AG08395 (cell line): ENCODE measurements at regions not wholly inside any gene's neighbourhood (a gene's known extent, or its start where the extent isn't known, plus 50 kb on each side); places are given as distances from the start of the nearest gene placed in this dataset.
"Not testable (repeated sequence)": the region's sequence is repeated elsewhere in the genome, so short reads cannot be mapped to it uniquely, and the experiment has no call there.

ENCODE experiments used
- DNase-seq: peaks from one replicate; pipeline ENCODE4 v3.0.0; 2012; ENCODE audit warnings: mixed read lengths, low spot score

DNA sequence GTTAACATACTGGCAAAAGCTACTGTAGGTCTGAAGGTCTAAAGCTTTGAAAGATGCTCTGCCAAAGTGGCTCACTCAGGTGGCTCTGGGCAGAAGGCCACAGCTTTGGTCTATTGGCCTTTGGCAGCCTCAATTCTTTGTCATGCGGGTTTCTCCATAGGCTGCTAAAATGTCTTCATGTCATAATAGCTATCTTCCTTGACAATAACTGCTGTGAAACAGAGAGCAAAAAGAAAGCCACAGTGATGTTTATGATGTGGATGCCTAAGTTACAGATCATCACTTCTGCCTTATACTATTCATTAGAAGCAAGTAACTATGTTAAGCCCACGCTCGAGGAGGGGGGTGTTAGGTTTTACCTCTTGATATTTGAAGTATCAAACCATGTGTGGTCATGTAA lies 906.1 kb upstream of the CDH9 start:
- no peak for DNase-seq

DNA sequence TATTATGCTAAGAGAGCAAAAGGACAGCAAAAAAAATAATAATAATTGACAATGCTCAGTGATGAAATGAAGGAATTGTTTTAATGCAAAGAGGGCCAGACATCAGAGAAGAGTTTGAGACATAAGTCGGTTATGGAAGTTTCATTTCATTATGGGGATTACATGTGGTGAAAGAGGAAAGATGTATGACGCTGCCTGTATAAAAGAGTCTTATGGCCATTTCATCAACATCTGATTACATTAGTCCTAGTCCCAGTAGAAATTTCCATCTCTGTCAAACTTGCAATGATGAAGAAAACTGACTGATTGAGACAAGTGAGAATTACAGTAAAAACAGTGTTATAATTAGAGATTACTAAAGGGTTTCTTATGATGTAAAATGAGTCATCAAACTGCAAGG lies 900.6 kb upstream of the CDH9 start:
- no peak for DNase-seq

DNA sequence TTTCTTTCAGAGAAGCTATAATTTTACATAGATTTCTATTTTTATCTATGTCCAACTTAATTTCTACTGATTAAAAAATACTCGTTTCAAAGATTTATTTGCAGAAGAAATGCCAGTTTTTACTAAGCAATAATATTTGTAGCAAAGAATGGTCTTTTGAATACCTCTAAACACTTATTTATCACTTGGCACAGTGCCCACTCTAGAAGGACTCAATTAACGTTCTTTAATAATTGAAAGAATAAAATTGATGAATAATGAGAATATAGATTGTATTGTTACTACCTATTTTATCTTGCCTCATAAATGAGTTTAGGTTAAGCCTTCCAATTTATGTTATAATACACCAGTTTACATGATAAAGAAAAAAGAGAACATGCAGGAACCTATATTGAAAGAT lies 889.7 kb upstream of the CDH9 start:
- DNase-seq, result no peak

DNA sequence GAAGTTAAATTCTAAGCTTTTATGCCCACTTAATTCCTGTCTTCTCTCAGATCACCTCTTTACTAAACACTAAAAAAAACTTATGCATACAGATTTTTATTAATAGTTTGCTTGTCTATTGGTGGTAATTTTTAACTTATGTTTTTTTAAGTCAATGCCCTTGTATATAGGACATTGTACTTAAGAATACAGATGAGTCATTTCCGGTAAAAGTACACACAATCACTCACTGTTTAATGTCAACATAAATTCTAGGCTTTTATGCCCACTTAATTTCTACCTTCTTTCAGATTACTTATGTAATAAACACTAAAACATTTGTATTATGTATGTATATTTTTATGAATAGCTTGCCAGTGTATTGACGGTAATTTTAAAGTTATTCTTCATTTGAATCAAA lies 872.8 kb upstream of the CDH9 start:
- DNase-seq, result no peak

DNA sequence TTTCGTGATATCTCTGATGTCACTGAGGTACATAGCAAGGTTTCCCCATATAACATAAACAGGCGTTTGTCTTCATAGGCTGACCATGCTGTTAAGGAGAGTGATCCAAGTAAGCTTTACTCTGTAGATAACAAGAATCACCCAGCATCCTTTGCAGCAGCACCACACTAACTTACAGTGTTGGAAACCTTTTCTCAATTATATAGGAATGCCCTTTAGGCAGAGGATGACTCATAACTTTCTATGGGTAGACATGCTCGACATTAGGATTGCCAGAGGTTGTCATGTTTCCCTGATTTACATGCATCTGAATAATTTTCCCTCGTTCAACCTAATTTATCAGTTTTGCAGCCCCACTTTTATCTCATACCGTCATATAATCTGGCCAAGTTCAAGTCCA lies 870.0 kb upstream of the CDH9 start:
- no peak for DNase-seq

DNA sequence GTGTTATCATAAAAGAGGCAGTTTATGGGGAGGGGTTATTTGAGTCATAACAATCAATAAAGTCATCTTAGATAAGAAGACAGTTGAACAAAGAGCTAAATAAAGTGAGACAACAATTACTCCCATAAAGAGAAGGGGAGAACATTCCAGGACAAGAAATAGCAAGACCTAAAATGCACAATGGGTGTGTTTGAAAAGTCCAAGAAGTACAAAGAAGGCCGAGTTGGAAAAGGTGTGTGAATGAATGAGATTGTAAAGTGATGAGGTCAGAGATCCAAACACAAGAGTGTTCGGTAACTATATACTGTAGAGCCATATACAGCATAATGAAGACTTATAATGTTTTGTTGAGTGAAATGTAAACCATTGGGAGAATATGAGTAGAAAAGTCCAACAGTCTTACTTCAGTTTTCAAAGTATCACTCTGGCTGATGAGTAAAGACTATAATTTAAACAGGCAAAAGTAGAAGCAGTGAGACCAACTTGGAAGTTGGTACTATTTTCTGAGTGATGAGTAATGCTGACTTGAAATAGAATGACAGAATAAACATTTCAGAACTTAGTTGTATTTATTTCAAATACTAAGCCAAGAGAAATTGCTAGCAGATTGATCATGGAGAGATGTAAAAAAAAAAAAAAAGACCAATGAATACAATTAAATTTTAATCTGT lies 868.7 kb upstream of the CDH9 start:
- no peak for DNase-seq

DNA sequence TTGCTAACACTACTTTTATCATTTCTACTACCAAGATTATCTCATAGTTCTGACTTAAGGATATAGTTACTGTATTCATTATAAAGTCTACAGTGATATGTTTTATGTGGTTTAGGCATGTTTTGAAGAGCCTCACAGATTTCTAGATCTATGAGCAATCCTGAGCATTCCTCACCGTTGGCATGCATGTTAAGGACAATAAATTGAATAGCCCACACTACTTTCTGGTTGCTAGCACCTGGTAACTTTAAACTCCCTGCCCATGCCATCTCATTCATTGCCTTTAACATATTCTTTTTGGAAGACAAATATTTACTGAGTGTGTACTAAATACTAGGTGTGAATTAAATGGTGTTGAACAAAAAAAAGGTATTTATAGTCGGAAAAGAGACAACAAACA lies 868.1 kb upstream of the CDH9 start:
- DNase-seq, result no peak

DNA sequence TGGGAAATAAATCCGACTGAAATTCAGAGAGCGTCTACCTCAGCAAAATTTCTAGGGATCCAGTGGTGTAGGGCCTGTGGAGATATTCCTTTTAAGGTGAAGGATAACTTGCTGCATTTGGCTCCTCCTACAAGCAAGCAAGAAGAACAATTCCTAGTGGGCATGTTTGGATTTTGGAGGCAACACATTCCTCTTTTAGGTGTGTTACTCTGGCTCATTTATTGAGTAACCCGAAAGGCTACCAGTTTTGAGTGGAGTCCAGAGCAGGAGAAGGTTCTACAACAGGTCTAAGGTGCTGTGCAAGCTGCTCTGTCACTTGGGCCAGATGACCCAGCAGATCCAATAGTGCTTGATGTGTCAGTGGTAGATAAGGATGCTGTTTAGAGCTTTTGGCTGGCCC lies 862.4 kb upstream of the CDH9 start:
- no peak for DNase-seq

DNA sequence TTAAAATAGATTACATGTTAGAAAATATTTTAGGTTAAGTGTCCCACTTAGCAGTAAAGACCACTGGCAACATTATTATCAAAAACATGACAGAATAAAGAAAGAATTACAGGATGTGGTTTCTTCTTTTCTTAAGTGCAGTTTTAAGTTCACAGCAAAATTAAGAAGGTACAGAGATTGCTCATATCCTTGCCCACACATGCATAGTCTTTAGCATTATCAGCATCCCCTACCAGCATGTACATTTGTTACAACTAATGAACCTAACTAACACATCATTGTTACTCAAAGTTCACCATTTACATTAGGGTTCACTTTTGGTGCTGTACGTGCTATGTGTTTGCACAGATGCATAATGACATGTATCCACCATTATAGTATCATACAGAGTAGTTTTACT lies 837.7 kb upstream of the CDH9 start:
- no peak for DNase-seq

DNA sequence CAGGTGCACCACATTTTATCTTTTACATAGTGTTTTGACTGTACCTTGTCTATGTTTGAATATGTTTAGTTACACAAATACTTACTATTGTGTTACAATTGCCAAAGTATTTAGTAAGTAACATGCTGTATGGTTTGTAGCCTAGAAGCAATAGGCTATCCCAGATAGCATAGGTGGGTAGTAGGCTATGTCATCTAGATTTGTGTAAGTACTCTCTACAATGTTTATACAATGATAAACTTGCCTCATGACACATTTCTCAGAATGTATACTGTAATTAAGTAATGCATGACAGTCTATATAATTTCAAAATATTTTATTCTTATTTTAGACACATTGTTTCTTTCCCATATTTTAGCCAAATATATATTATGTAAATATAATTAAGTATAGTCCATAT lies 836.8 kb upstream of the CDH9 start:
- DNase-seq, result no peak

DNA sequence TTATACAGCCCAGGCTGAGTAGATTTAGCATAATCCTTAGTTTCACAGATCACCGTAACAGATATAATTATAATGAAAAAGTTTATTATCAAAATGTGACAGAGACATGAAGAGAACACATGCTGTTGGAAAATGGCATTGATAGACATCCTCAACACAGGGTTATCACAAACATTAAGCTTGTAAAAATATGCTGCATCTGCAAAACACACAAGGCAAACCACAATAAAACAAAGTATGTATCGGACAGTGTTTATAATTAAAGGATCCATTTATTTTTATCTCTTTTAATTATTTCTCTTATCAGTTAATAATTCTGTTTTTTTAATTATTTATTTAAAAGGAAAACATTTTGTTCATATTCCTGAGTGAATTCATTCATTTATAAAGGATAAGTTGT lies 829.9 kb upstream of the CDH9 start:
- no peak for DNase-seq

DNA sequence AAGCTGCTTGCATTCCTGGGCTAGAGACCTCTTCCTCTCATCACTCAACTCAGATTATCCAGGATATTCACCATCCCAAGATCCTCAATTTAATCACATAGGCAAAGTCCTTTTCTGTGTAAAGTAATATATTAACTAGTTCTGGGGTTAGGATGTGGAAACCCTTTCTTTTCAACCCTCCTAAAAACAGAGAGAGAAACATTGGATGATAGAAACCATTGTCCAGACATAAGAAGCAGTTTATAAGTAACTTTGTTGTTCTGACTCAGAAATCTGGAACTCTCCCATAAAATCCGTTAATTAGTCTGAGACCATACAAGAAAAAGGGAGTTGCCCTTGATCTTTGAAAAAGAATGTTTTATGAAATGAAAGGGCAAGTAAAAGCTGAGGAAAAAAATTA lies 817.1 kb upstream of the CDH9 start:
- no peak for DNase-seq

DNA sequence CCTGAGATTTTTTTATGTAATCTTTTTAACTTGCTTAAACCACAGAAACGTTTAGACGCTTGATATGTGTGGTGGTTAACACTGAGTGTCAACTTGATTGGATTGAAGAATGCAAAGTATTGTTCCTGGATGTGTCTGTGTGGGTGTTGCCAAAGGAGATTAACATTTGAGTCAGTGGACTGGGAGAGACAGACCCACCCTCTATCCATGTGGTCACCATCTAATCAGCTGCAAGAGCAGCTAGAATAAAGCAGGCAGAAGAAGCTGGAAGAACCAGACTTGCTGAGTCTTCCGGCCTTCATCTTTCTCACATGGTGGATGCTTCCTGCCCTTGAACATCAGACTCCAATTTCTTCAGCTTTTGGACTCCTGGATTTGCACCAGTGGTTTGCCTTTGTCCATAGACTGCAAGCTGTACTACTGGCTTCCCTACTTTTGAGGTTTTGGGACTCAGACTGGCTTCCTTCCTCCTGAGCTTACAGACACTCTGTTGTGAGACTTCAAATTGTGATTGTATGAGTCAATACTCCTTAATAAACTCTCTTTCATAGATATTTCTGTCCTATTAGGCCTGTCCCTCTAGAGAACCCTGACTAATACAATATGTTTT lies 816.0 kb upstream of the CDH9 start:
- DNase-seq, result no peak

DNA sequence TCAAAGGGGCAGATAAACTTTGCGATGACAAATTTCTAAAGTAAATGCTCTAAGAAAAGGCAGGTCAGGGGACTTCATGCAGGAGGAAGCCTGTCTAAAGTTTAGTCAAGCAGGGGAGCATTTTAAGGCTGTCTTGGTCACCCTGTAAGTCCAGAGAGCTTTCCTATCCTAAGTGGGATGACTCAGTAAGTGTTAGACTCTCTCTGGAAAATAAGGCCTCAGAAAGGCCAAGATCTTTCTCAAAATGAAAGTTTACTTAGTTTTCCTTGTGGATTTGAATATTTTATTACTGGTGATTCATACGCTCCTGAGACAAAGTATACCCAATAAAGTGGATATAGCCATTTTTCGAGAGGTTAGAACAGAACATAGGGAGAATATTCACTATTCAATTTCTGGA lies 806.9 kb upstream of the CDH9 start:
- no peak for DNase-seq

DNA sequence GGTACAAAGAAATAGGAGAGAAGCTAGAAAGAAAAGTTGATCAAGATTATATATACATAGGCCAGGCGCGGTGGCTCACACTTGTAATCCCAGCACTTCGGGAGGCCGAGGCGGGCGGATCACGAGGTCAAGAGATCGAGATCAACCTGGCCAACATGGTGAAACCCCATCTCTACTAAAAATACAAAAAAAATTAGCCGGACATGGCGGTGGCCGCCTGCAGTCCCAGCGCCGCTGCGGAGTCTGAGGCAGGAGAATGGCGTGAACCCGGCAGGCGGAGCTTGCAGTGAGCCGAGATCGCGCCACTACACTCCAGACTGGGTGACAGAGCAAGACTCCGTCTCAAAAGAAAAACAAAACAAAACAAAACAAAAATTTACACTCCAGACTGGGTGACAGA lies 798.3 kb upstream of the CDH9 start:
- not testable (repeated sequence) for DNase-seq

DNA sequence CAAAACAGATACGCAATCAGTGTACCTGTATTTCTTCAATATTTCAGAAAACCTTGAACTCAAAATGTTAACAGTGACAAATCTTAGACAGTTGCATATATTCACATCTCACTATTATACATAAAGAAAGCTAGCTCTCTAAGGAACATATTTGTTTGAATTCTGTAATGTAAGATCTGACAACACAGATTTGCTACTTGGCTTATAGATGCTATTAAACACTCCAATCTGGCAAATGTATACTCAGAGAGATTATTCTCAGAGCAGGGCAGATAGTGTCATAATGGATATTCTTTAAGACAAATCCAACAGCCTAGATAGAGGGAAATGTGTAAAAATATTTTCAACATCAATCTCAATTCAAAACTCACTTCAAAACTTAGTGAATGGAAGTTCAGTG lies 794.5 kb upstream of the CDH9 start:
- DNase-seq, result no peak

DNA sequence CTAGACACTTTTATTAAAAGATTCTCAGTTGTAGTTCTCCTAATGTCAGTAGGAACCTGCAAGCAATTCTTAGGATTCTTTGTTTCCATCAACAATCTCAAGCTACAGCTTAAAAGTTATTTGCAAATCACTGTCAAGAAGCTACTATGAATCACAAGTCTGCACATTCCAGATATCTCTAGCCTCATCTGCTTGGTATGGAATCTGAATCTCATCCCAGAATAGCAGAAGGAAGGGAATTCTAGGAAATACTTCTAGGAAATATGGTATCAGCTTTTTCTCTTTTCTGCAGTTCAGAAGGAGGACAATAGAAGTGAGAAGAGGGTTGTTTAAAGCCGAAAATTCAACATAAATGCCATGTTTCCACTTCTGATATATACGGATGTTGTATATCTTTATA lies 792.2 kb upstream of the CDH9 start:
- DNase-seq, result no peak

DNA sequence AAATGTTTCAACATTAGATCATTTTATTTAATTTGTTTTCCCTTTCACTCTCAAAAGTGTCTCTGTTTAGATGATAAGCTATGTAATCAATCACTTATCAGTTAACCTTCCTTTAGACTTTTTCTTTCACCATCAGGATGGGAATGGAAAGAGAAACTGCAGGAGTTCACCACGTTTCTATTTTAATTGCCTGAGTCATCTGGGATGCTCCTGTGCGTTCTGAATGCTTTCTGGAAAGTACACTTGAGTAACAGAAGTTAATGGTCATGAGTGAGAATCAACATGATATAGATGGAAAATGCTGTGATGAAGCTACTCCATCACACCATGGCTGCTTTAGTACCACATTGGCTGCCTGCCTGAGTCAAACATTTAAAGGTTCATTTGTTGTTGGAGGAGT lies 783.3 kb upstream of the CDH9 start:
- no peak for DNase-seq

DNA sequence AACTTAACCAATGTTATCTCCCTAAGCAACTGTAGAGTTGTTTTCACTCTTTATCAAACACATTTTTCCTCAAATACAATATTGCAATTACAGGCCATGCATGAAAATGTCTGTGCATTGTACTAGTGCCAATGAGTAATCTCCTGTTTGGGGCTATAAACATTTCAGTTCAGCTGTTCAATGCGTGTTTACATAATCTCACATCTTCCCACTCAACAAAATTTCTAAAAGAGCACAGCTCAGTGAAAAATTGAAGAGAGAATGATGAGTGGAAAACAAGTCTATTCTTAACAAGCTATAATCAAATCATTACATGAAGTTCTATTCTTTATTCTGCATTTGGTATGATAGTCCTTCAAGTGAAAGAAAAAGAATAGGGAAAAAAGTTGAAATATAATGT lies 780.5 kb upstream of the CDH9 start:
- DNase-seq, result no peak

DNA sequence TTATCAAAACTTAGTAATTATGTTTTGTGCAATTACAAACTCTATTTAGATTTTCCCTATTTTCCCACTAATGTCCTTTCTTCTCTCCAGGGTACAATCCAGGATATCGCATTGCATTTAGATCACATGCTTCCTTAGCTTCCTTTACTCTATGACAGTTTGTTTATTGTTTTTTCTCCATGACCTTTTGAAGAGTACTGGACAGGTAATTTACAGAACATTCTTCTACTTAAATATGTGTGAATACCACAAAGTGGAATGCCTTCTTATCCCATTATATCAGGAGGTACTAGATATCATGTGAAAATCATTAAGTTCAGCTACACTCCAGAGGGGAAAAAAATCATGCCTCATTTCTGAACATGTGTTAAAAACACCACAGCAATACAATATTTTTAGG lies 776.6 kb upstream of the CDH9 start:
- DNase-seq, result no peak

DNA sequence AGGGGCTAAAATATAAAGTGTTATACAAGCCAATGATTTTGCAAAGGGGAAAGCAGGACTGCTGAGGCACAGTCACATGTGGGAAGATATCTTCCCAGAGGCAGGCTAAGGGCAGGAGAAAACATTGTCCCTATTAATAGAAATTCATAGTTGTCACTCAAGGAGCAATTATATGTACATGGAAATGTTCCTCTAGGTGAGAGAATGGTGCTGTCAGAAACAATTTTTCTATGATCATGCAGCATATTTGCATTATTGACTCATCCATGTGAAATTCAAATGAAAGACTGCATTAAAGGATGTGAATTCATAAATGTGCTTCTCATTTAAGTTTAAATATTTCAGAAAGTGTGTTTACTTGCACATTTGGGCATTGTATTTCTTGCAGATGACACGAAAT lies 775.9 kb upstream of the CDH9 start:
- no peak for DNase-seq

DNA sequence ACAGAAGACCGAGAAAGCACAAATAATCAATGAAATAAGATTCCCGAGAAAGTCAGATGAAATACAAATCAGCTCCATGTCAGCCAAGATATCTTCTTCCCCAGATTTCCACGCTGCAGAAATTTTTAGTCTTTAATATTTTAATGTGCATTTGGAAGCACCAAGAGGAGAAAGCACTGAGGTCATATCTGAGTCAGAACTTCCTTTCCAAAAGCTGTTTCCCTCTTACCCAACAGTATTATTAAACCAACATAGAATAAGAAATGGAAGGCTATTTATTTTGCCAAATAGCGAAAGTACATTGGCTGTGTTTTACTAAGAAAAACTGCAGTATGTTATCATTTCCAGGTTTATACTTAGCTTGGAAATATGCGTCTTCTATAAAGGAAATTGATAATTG lies 772.1 kb upstream of the CDH9 start:
- DNase-seq, result no peak

DNA sequence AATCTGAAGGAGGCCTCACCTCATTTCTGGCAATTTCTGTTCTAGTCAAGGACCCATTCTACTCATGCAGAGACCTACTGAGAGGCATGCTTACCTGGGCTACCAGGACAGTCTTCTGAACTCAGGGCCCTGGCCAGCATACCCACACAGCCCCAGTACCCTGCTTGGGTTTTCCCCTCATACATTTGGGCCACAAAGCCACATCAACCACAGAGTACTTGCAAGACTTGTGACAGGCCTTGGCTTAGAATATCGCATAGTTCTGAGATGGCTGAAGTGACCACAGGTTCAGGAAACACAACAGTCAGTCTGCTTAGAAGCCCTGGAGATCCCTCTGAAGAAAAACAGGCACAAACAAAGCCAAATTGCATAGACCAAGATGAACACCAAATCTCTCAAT lies 758.8 kb upstream of the CDH9 start:
- DNase-seq, result no peak

DNA sequence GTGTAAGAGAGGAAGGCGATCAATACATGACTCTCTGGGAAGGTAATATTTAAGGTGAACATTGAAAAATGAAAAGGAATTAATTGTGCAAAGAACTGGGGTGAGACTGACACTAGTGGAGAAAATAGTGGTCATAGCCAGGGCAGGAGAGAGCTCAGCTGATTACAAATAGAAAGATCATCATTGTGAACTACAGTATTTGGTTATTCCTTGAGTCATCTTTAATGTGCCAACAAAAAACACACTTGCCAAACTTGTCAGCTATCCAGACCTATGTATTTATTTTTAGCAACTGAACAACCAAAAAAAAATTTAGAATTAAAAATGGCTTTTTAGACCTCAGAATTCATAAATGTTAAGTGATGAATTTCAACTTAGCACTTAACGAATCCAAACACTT lies 749.8 kb upstream of the CDH9 start:
- no peak for DNase-seq

DNA sequence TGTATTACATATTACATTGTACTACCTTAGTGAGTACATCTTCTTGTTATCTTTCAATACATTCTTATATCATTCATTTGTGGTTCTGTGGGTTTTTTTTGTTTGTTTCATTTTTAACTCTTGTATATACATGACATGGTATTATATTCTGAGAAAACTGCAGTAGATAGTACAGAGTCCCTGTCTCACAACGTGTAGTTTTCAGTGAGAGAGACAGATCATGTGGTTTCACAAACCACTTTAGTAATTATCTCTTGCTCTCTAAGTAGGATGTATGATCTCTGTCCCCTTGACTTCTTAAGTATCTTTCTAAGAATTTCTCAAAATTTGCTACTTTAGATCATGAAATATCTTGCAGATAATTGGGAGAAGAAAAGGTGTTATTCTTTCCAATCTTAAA lies 745.9 kb upstream of the CDH9 start:
- no peak for DNase-seq
